ENCODE measurements at regions not wholly inside any gene's neighbourhood (a gene's known extent, or its start where the extent isn't known, plus 50 kb on each side); places are given as distances from the start of the nearest gene placed in this dataset.

- Histone ChIP-seq H2BK5ac (ENCODE audit: low read length) (no peak overlapping the region), H4K8ac (ENCODE audit: low read depth, low read length) (no peak overlapping the region), H2AK5ac (ENCODE audit: low read depth, low read length) (no peak overlapping the region), H4K91ac (ENCODE audit: low read depth, low read length, poor library complexity) (no peak overlapping the region), H3K4me3 (ENCODE audit: low read length in 2 of 2) (no peak overlapping the region), H3K23ac (ENCODE audit: low read depth, low read length, poor library complexity) (no peak overlapping the region), H3K4me2 (ENCODE audit: insufficient read depth, low read length, poor library complexity, severe bottlenecking) (no peak overlapping the region), H2BK12ac (ENCODE audit: low read length) (no peak overlapping the region), H3K36me3 (replicated peaks in 1 of 2; ENCODE audit: control insufficient read depth in 2 of 2, insufficient read depth in 2 of 2, low read length in 2 of 2) (no peaks in the 10 kb centered on the region), H3K27ac (replicated peaks; ENCODE audit: low read length) (no peak overlapping the region), H3K9me3 (replicated peaks in 1 of 2; ENCODE audit: control insufficient read depth in 2 of 2, insufficient read depth in 1 of 2, low read depth in 1 of 2, low read length in 2 of 2) (no peaks in the 10 kb centered on the region), H3K27me3 (ENCODE audit: control insufficient read depth in 3 of 3, insufficient read depth in 3 of 3, low read depth in 1 of 3, low read length in 3 of 3) (no peaks in the 10 kb centered on the region), H2AFZ (ENCODE audit: low read length) (no peak overlapping the region), H3K79me1 (ENCODE audit: low read depth, low read length) (no peaks in the 10 kb centered on the region), H3K9ac (ENCODE audit: low read depth, low read length, poor library complexity) (no peak overlapping the region), H3K18ac (ENCODE audit: low read length) (no peak overlapping the region), H2BK15ac (ENCODE audit: low read length) (no peak overlapping the region), H3K4me1 (ENCODE audit: control insufficient read depth in 2 of 2, insufficient read depth in 1 of 2, low read depth in 1 of 2, low read length in 2 of 2) (no peaks in the 10 kb centered on the region), H3K14ac (ENCODE audit: low read length) (no peak overlapping the region), H3K4ac (ENCODE audit: low read length) (no peak overlapping the region), H2BK120ac (ENCODE audit: low read depth, low read length) (no peak overlapping the region)
- DNase-seq (ENCODE audit: low spot score) = no peak
- WGBS, 2 donors (ENCODE audit: extremely low coverage in 2 of 2, insufficient read length in 2 of 2, insufficient replicate concordance in 1 of 2) = no CpG with 5 or more reads among the region's 1 CpG
These were observed 220.1 kb upstream of the PDE3A start for GRCh38 chr12:20148241-20148640.

- peak overlapping the region; percentile 12 for H2AFZ ChIP-seq (ENCODE audit: low read length)
- H3K4ac ChIP-seq (ENCODE audit: low read length) = no peak overlapping the region
- no peak overlapping the region for H3K9ac ChIP-seq (ENCODE audit: low read depth, low read length, poor library complexity)
- no peak overlapping the region for H3K23ac ChIP-seq (ENCODE audit: low read depth, low read length, poor library complexity)
- no peak overlapping the region for H4K91ac ChIP-seq (ENCODE audit: low read depth, low read length, poor library complexity)
- H3K4me2 ChIP-seq (ENCODE audit: insufficient read depth, low read length, poor library complexity, severe bottlenecking) = no peak overlapping the region
- DNase-seq (ENCODE audit: low spot score) = no peak
- H2BK15ac ChIP-seq (ENCODE audit: low read length) = no peak overlapping the region
- H2AK5ac ChIP-seq (ENCODE audit: low read depth, low read length) = no peak overlapping the region
- no peak overlapping the region for H3K4me3 ChIP-seq (ENCODE audit: low read length in 2 of 2)
- H3K14ac ChIP-seq (ENCODE audit: low read length) = no peak overlapping the region
- H3K27ac ChIP-seq (replicated peaks; ENCODE audit: low read length) = no peak overlapping the region
- H3K18ac ChIP-seq (ENCODE audit: low read length) = no peak overlapping the region
- no peaks in the 10 kb centered on the region for H3K27me3 ChIP-seq (ENCODE audit: control insufficient read depth in 3 of 3, insufficient read depth in 3 of 3, low read depth in 1 of 3, low read length in 3 of 3)
- H3K4me1 ChIP-seq (ENCODE audit: control insufficient read depth in 2 of 2, insufficient read depth in 1 of 2, low read depth in 1 of 2, low read length in 2 of 2) = no peaks in the 10 kb centered on the region
- no CpG with 5 or more reads among the region's 6 CpGs for WGBS, 2 donors (ENCODE audit: extremely low coverage in 2 of 2, insufficient read length in 2 of 2, insufficient replicate concordance in 1 of 2)
- H2BK120ac ChIP-seq (ENCODE audit: low read depth, low read length) = no peak overlapping the region
- no peaks in the 10 kb centered on the region for H3K79me1 ChIP-seq (ENCODE audit: low read depth, low read length)
- H2BK12ac ChIP-seq (ENCODE audit: low read length) = no peak overlapping the region
- no peaks in the 10 kb centered on the region for H3K9me3 ChIP-seq (replicated peaks in 1 of 2; ENCODE audit: control insufficient read depth in 2 of 2, insufficient read depth in 1 of 2, low read depth in 1 of 2, low read length in 2 of 2)
- no peak overlapping the region for H2BK5ac ChIP-seq (ENCODE audit: low read length)
- H3K36me3 ChIP-seq (replicated peaks in 1 of 2; ENCODE audit: control insufficient read depth in 2 of 2, insufficient read depth in 2 of 2, low read length in 2 of 2) = no peaks in the 10 kb centered on the region
- no peak overlapping the region for H4K8ac ChIP-seq (ENCODE audit: low read depth, low read length)
These were observed 217.4 kb upstream of the PDE3A start for GRCh38 chr12:20150835-20151422.

- Histone ChIP-seq H2BK15ac (ENCODE audit: low read length) (no peak overlapping the region), H2BK120ac (ENCODE audit: low read depth, low read length) (no peak overlapping the region), H4K91ac (ENCODE audit: low read depth, low read length, poor library complexity) (no peak overlapping the region), H2BK5ac (ENCODE audit: low read length) (no peak overlapping the region), H4K8ac (ENCODE audit: low read depth, low read length) (no peak overlapping the region), H2AFZ (ENCODE audit: low read length) (peak overlapping the region; percentile 49), H3K36me3 (replicated peaks in 1 of 2; ENCODE audit: control insufficient read depth in 2 of 2, insufficient read depth in 2 of 2, low read length in 2 of 2) (no peaks in the 10 kb centered on the region), H3K23ac (ENCODE audit: low read depth, low read length, poor library complexity) (no peak overlapping the region), H2BK12ac (ENCODE audit: low read length) (no peak overlapping the region), H3K14ac (ENCODE audit: low read length) (no peak overlapping the region), H3K18ac (ENCODE audit: low read length) (no peak overlapping the region), H3K9ac (ENCODE audit: low read depth, low read length, poor library complexity) (no peak overlapping the region), H3K4ac (ENCODE audit: low read length) (no peak overlapping the region), H3K9me3 (replicated peaks in 1 of 2; ENCODE audit: control insufficient read depth in 2 of 2, insufficient read depth in 1 of 2, low read depth in 1 of 2, low read length in 2 of 2) (no peaks in the 10 kb centered on the region), H3K4me3 (ENCODE audit: low read length in 2 of 2) (no peak overlapping the region), H3K27me3 (ENCODE audit: control insufficient read depth in 3 of 3, insufficient read depth in 3 of 3, low read depth in 1 of 3, low read length in 3 of 3) (no peaks in the 10 kb centered on the region), H3K4me2 (ENCODE audit: insufficient read depth, low read length, poor library complexity, severe bottlenecking) (no peak overlapping the region), H2AK5ac (ENCODE audit: low read depth, low read length) (no peak overlapping the region), H3K27ac (replicated peaks; ENCODE audit: low read length) (no peak overlapping the region), H3K4me1 (ENCODE audit: control insufficient read depth in 2 of 2, insufficient read depth in 1 of 2, low read depth in 1 of 2, low read length in 2 of 2) (no peaks in the 10 kb centered on the region), H3K79me1 (ENCODE audit: low read depth, low read length) (no peaks in the 10 kb centered on the region)
- no peak for DNase-seq (ENCODE audit: low spot score)
- WGBS, 2 donors (ENCODE audit: extremely low coverage in 2 of 2, insufficient read length in 2 of 2, insufficient replicate concordance in 1 of 2) = no CpG with 5 or more reads among the region's 1 CpG
These were observed 214.3 kb upstream of the PDE3A start for GRCh38 chr12:20154052-20154451.

- Histone ChIP-seq H4K8ac (ENCODE audit: low read depth, low read length) (no peak overlapping the region), H3K36me3 (replicated peaks in 1 of 2; ENCODE audit: control insufficient read depth in 2 of 2, insufficient read depth in 2 of 2, low read length in 2 of 2) (no peaks in the 10 kb centered on the region), H3K9me3 (replicated peaks in 1 of 2; ENCODE audit: control insufficient read depth in 2 of 2, insufficient read depth in 1 of 2, low read depth in 1 of 2, low read length in 2 of 2) (no peaks in the 10 kb centered on the region), H3K4me3 (ENCODE audit: low read length in 2 of 2) (no peak overlapping the region), H3K79me1 (ENCODE audit: low read depth, low read length) (no peaks in the 10 kb centered on the region), H3K14ac (ENCODE audit: low read length) (no peak overlapping the region), H3K4me2 (ENCODE audit: insufficient read depth, low read length, poor library complexity, severe bottlenecking) (no peak overlapping the region), H2BK5ac (ENCODE audit: low read length) (no peak overlapping the region), H3K23ac (ENCODE audit: low read depth, low read length, poor library complexity) (no peak overlapping the region), H2BK15ac (ENCODE audit: low read length) (no peak overlapping the region), H3K27ac (replicated peaks; ENCODE audit: low read length) (no peak overlapping the region), H3K4me1 (ENCODE audit: control insufficient read depth in 2 of 2, insufficient read depth in 1 of 2, low read depth in 1 of 2, low read length in 2 of 2) (no peaks in the 10 kb centered on the region), H2AK5ac (ENCODE audit: low read depth, low read length) (no peak overlapping the region), H3K18ac (ENCODE audit: low read length) (no peak overlapping the region), H2BK120ac (ENCODE audit: low read depth, low read length) (no peak overlapping the region), H3K27me3 (ENCODE audit: control insufficient read depth in 3 of 3, insufficient read depth in 3 of 3, low read depth in 1 of 3, low read length in 3 of 3) (no peaks in the 10 kb centered on the region), H2AFZ (ENCODE audit: low read length) (no peak overlapping the region), H4K91ac (ENCODE audit: low read depth, low read length, poor library complexity) (no peak overlapping the region), H3K9ac (ENCODE audit: low read depth, low read length, poor library complexity) (no peak overlapping the region), H3K4ac (ENCODE audit: low read length) (no peak overlapping the region), H2BK12ac (ENCODE audit: low read length) (no peak overlapping the region)
- WGBS, 2 donors (ENCODE audit: extremely low coverage in 2 of 2, insufficient read length in 2 of 2, insufficient replicate concordance in 1 of 2) = no CpG with 5 or more reads among the region's 1 CpG
- no peak for DNase-seq (ENCODE audit: low spot score)
These were observed 213.0 kb upstream of the PDE3A start for GRCh38 chr12:20155374-20155773.
